ENCODE measurements at regions not wholly inside any gene's neighbourhood (a gene's known extent, or its start where the extent isn't known, plus 50 kb on each side); places are given as distances from the start of the nearest gene placed in this dataset.
A peak's percentile ranks its signal among the peaks of the same experiment; 100 is the strongest.

DNA sequence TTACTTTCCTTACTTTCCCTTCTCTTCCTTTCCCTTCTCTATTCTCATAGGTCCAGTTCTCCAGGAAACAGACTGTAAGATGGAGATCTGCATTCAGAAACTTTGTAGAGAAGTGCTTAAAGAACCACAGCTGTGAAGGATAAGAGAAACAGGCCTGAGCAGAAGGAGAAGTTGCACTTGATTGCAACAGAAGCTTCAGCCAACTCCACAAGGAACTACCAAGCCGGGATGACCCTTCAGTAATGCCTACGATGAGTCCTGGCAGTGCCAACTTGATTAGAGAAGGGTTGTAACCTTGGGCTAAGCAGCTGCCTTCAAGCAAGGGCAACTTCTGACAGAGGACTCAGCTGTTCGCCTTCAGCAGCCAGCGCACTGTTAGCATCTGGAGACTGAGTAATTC lies 413.3 kb upstream of the RASGEF1B start:
- H3K18ac ChIP-seq (ENCODE audit: low read length), result no peak overlapping the region
- no peak overlapping the region for H3K27ac ChIP-seq (ENCODE audit: low read depth, low read length)
- no peak overlapping the region for H2BK120ac ChIP-seq (ENCODE audit: low read depth, low read length)
- no peaks in the 10 kb centered on the region for H3K79me2 ChIP-seq (ENCODE audit: control insufficient read depth, insufficient read depth, low read length)
- no peak overlapping the region for H2AK5ac ChIP-seq (ENCODE audit: low read length)
- H2BK15ac ChIP-seq (replicated peaks; ENCODE audit: low read depth), result no peak overlapping the region
- no peak for DNase-seq
- no peaks in the 10 kb centered on the region for H3K27me3 ChIP-seq (ENCODE audit: insufficient read depth, low read length, poor library complexity)
- no peak overlapping the region for H3K4ac ChIP-seq (ENCODE audit: low read depth, low read length)
- WGBS (ENCODE audit: extremely low coverage, insufficient coverage, low lambda C conversion rate), result no CpG with 5 or more reads among the region's 4 CpGs
- H3K23ac ChIP-seq (ENCODE audit: low read length), result no peak overlapping the region
- H3K36me3 ChIP-seq (ENCODE audit: control insufficient read depth, insufficient read depth, low read length), result no peaks in the 10 kb centered on the region
- H3K4me3 ChIP-seq (ENCODE audit: low read length), result no peak overlapping the region
- no peak overlapping the region for H3K4me2 ChIP-seq (ENCODE audit: low read length)
- no peak overlapping the region for H3K56ac ChIP-seq (ENCODE audit: low read length)
- no peak overlapping the region for H2BK5ac ChIP-seq (ENCODE audit: low read length)
- no peak overlapping the region for H4K5ac ChIP-seq (ENCODE audit: low read length)
- no peaks in the 10 kb centered on the region for H3K4me1 ChIP-seq (ENCODE audit: control insufficient read depth, low read depth, low read length)
- no peak overlapping the region for H3K9ac ChIP-seq (ENCODE audit: low read length)
- H3K79me1 ChIP-seq (ENCODE audit: low read length), result no peaks in the 10 kb centered on the region
- H4K8ac ChIP-seq (ENCODE audit: low read depth, low read length), result no peak overlapping the region

DNA sequence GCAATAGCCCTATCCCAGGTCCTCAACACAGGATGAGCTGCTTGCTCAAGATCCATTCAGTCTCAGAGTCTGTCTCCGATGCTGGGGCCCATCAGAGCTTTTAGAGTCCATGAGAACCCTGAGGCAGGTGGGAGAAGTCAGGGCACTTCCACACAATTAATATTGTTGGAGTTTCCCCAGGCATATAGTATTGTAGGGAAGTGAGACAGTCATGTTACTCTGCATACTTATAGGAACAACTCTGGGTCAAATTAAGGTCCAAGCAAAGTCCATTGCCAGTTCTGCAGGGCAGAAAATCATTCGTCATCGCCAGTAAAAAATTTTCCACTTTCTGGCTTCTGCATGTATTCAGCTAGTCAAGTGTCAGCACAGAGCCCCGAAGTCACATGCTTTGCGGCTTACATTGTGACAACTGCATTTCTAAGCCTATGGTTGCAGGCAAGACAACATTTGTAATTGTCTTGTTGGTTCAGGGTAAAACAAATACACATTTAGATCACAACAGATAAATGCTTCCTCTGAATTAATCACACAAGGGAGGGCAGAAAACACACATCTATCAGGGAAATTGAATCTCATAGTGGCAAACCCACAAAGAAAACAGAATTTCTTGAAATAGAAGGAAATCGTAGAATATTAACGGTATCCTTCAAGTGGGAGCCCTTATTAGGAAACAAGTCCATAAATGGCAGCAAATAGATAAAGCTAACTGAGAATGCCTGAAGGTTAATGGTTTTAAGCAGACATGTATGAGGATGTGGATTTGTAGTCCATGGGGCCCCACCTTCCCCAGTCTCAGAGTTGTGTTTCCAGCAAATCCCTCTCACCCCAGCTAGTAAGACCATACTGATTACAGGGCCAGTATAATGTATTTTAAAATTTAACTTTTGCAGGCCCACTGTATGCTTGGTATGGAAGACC lies 412.1 kb upstream of the RASGEF1B start:
- no peak overlapping the region for H3K4me3 ChIP-seq (ENCODE audit: low read length)
- no peak overlapping the region for H4K8ac ChIP-seq (ENCODE audit: low read depth, low read length)
- no peak overlapping the region for H3K4ac ChIP-seq (ENCODE audit: low read depth, low read length)
- no peak overlapping the region for H3K9ac ChIP-seq (ENCODE audit: low read length)
- H2BK15ac ChIP-seq (replicated peaks; ENCODE audit: low read depth), result no peak overlapping the region
- no peak overlapping the region for H2BK5ac ChIP-seq (ENCODE audit: low read length)
- H3K23ac ChIP-seq (ENCODE audit: low read length), result no peak overlapping the region
- H3K79me1 ChIP-seq (ENCODE audit: low read length), result no peaks in the 10 kb centered on the region
- no peak for DNase-seq
- no peaks in the 10 kb centered on the region for H3K4me1 ChIP-seq (ENCODE audit: control insufficient read depth, low read depth, low read length)
- H4K5ac ChIP-seq (ENCODE audit: low read length), result no peak overlapping the region
- H3K79me2 ChIP-seq (ENCODE audit: control insufficient read depth, insufficient read depth, low read length), result no peaks in the 10 kb centered on the region
- no peak overlapping the region for H3K56ac ChIP-seq (ENCODE audit: low read length)
- no peak overlapping the region for H3K4me2 ChIP-seq (ENCODE audit: low read length)
- H2AK5ac ChIP-seq (ENCODE audit: low read length), result no peak overlapping the region
- no peaks in the 10 kb centered on the region for H3K36me3 ChIP-seq (ENCODE audit: control insufficient read depth, insufficient read depth, low read length)
- H3K18ac ChIP-seq (ENCODE audit: low read length), result no peak overlapping the region
- no peak overlapping the region for H3K27ac ChIP-seq (ENCODE audit: low read depth, low read length)
- no peaks in the 10 kb centered on the region for H3K27me3 ChIP-seq (ENCODE audit: insufficient read depth, low read length, poor library complexity)
- WGBS (ENCODE audit: extremely low coverage, insufficient coverage, low lambda C conversion rate), result no CpG with 5 or more reads among the region's 7 CpGs
- H2BK120ac ChIP-seq (ENCODE audit: low read depth, low read length), result no peak overlapping the region

DNA sequence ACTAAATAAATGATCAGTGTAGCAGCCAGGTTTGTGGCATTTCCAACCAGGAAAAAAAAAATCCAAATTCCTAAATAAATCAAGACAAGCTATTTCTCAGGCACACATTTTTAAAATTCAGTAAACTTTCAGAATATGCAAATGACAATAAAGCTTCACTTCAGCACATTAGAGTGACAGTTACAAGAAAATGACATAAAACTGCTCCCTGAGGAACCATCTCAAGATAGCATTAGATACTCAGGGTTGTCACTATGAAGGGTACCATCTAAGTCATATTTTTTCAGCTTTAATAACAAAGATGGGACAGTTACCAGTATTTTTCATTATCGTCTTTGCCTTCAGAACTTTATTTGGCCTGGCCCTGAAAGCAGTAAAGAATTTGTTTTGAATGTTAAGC lies 411.3 kb upstream of the RASGEF1B start:
- H4K8ac ChIP-seq (ENCODE audit: low read depth, low read length), result no peak overlapping the region
- no CpG with 5 or more reads among the region's 1 CpG for WGBS (ENCODE audit: extremely low coverage, insufficient coverage, low lambda C conversion rate)
- H3K4me2 ChIP-seq (ENCODE audit: low read length), result no peak overlapping the region
- no peak overlapping the region for H4K5ac ChIP-seq (ENCODE audit: low read length)
- H3K79me2 ChIP-seq (ENCODE audit: control insufficient read depth, insufficient read depth, low read length), result no peaks in the 10 kb centered on the region
- no peak overlapping the region for H3K4me3 ChIP-seq (ENCODE audit: low read length)
- no peaks in the 10 kb centered on the region for H3K4me1 ChIP-seq (ENCODE audit: control insufficient read depth, low read depth, low read length)
- no peak overlapping the region for H2BK120ac ChIP-seq (ENCODE audit: low read depth, low read length)
- no peak overlapping the region for H3K4ac ChIP-seq (ENCODE audit: low read depth, low read length)
- H3K9ac ChIP-seq (ENCODE audit: low read length), result no peak overlapping the region
- no peak overlapping the region for H3K18ac ChIP-seq (ENCODE audit: low read length)
- DNase-seq, result no peak
- H2BK15ac ChIP-seq (replicated peaks; ENCODE audit: low read depth), result no peak overlapping the region
- H2BK5ac ChIP-seq (ENCODE audit: low read length), result no peak overlapping the region
- H3K36me3 ChIP-seq (ENCODE audit: control insufficient read depth, insufficient read depth, low read length), result no peaks in the 10 kb centered on the region
- H2AK5ac ChIP-seq (ENCODE audit: low read length), result no peak overlapping the region
- H3K56ac ChIP-seq (ENCODE audit: low read length), result no peak overlapping the region
- no peaks in the 10 kb centered on the region for H3K79me1 ChIP-seq (ENCODE audit: low read length)
- H3K23ac ChIP-seq (ENCODE audit: low read length), result no peak overlapping the region
- H3K27me3 ChIP-seq (ENCODE audit: insufficient read depth, low read length, poor library complexity), result no peaks in the 10 kb centered on the region
- no peak overlapping the region for H3K27ac ChIP-seq (ENCODE audit: low read depth, low read length)

- no peak overlapping the region for H2BK5ac ChIP-seq (ENCODE audit: low read length)
- no peak overlapping the region for H2BK120ac ChIP-seq (ENCODE audit: low read depth, low read length)
- no peaks in the 10 kb centered on the region for H3K4me1 ChIP-seq (ENCODE audit: control insufficient read depth, low read depth, low read length)
- no peak overlapping the region for H3K4ac ChIP-seq (ENCODE audit: low read depth, low read length)
- H2BK15ac ChIP-seq (replicated peaks; ENCODE audit: low read depth), result no peak overlapping the region
- H3K4me3 ChIP-seq (ENCODE audit: low read length), result no peak overlapping the region
- no CpG with 5 or more reads among the region's 3 CpGs for WGBS (ENCODE audit: extremely low coverage, insufficient coverage, low lambda C conversion rate)
- no peak overlapping the region for H3K4me2 ChIP-seq (ENCODE audit: low read length)
- no peak overlapping the region for H3K9ac ChIP-seq (ENCODE audit: low read length)
- no peak overlapping the region for H4K8ac ChIP-seq (ENCODE audit: low read depth, low read length)
- no peak overlapping the region for H4K5ac ChIP-seq (ENCODE audit: low read length)
- H2AK5ac ChIP-seq (ENCODE audit: low read length), result no peak overlapping the region
- no peak overlapping the region for H3K18ac ChIP-seq (ENCODE audit: low read length)
- no peak for DNase-seq
- no peak overlapping the region for H3K23ac ChIP-seq (ENCODE audit: low read length)
- H3K79me1 ChIP-seq (ENCODE audit: low read length), result no peaks in the 10 kb centered on the region
- no peaks in the 10 kb centered on the region for H3K27me3 ChIP-seq (ENCODE audit: insufficient read depth, low read length, poor library complexity)
- H3K36me3 ChIP-seq (ENCODE audit: control insufficient read depth, insufficient read depth, low read length), result no peaks in the 10 kb centered on the region
- H3K27ac ChIP-seq (ENCODE audit: low read depth, low read length), result no peak overlapping the region
- no peaks in the 10 kb centered on the region for H3K79me2 ChIP-seq (ENCODE audit: control insufficient read depth, insufficient read depth, low read length)
- H3K56ac ChIP-seq (ENCODE audit: low read length), result no peak overlapping the region
Measured at GRCh38 chr4:81881855-81882621, 410.3 kb upstream of the RASGEF1B start.

GRCh38 chr4:81876106-81876505 lies 404.4 kb upstream of the RASGEF1B start:
- peaks cover 5% of the 10 kb centered on the region for H3K4me1 ChIP-seq (ENCODE audit: control insufficient read depth, low read depth, low read length)
- H3K4me2 ChIP-seq (ENCODE audit: low read length), result no peak overlapping the region
- H2AK5ac ChIP-seq (ENCODE audit: low read length), result no peak overlapping the region
- H3K27me3 ChIP-seq (ENCODE audit: insufficient read depth, low read length, poor library complexity), result no peaks in the 10 kb centered on the region
- no peak overlapping the region for H4K5ac ChIP-seq (ENCODE audit: low read length)
- no peak overlapping the region for H3K18ac ChIP-seq (ENCODE audit: low read length)
- H3K36me3 ChIP-seq (ENCODE audit: control insufficient read depth, insufficient read depth, low read length), result no peaks in the 10 kb centered on the region
- no peak overlapping the region for H4K8ac ChIP-seq (ENCODE audit: low read depth, low read length)
- peak; percentile 64 for DNase-seq
- H3K27ac ChIP-seq (ENCODE audit: low read depth, low read length), result no peak overlapping the region
- no CpG with 5 or more reads among the region's 3 CpGs for WGBS (ENCODE audit: extremely low coverage, insufficient coverage, low lambda C conversion rate)
- H2BK120ac ChIP-seq (ENCODE audit: low read depth, low read length), result no peak overlapping the region
- H3K56ac ChIP-seq (ENCODE audit: low read length), result no peak overlapping the region
- H2BK15ac ChIP-seq (replicated peaks; ENCODE audit: low read depth), result no peak overlapping the region
- H3K79me1 ChIP-seq (ENCODE audit: low read length), result no peaks in the 10 kb centered on the region
- no peak overlapping the region for H2BK5ac ChIP-seq (ENCODE audit: low read length)
- no peak overlapping the region for H3K9ac ChIP-seq (ENCODE audit: low read length)
- H3K79me2 ChIP-seq (ENCODE audit: control insufficient read depth, insufficient read depth, low read length), result no peaks in the 10 kb centered on the region
- no peak overlapping the region for H3K23ac ChIP-seq (ENCODE audit: low read length)
- H3K4me3 ChIP-seq (ENCODE audit: low read length), result no peak overlapping the region
- H3K4ac ChIP-seq (ENCODE audit: low read depth, low read length), result no peak overlapping the region

All from mesendoderm (in vitro differentiated cells).